H1 (cell line): ENCODE measurements at regions not wholly inside any gene's neighbourhood (a gene's known extent, or its start where the extent isn't known, plus 50 kb on each side); places are given as distances from the start of the nearest gene placed in this dataset.

Source experiments
- CHD2 ChIP-seq: IDR thresholded peaks from 2 replicates; pipeline ENCODE4 v1.6.1; 2012; ENCODE audit warnings: low read length, improper control_type of control experiment
- MAX ChIP-seq: IDR thresholded peaks from 2 replicates; pipeline ENCODE4 v1.6.1; 2012; ENCODE audit warnings: inconsistent platforms
- NRF1 ChIP-seq: IDR thresholded peaks from 2 replicates; pipeline ENCODE4 v1.6.1; 2011; ENCODE audit warnings: mild to moderate bottlenecking, low read depth, low read length, improper control_type of control experiment
- RAD21 ChIP-seq, 2 experiments: IDR thresholded peaks in 1 of 2; conservative IDR thresholded peaks in 1 of 2; 2 replicates each; pipeline ENCODE4 v1.6.1; 2011; ENCODE audit warnings: low read depth in 2 of 2, low read length in 2 of 2, improper control_type of control experiment in 1 of 2, inconsistent platforms in 1 of 2, mild to moderate bottlenecking in 1 of 2, moderate library complexity in 1 of 2
- RBBP5 ChIP-seq: IDR thresholded peaks from 2 replicates; pipeline ENCODE4 v1.7.1; 2012; ENCODE audit warnings: low read depth, mild to moderate bottlenecking, inconsistent platforms, low read length, moderate library complexity, borderline replicate concordance
- SAP30 ChIP-seq: fragments of 300-600 bp; sonication (generic); IDR thresholded peaks from 2 replicates; pipeline ENCODE4 v1.7.1; 2012; ENCODE audit warnings: low read length, moderate library complexity, mild to moderate bottlenecking, inconsistent platforms; ENCODE audit not compliant: insufficient read depth, insufficient replicate concordance
- SIX5 ChIP-seq: IDR thresholded peaks from 2 replicates; pipeline ENCODE4 v1.6.1; 2011; ENCODE audit warnings: mild to moderate bottlenecking, low read depth, low read length

DNA sequence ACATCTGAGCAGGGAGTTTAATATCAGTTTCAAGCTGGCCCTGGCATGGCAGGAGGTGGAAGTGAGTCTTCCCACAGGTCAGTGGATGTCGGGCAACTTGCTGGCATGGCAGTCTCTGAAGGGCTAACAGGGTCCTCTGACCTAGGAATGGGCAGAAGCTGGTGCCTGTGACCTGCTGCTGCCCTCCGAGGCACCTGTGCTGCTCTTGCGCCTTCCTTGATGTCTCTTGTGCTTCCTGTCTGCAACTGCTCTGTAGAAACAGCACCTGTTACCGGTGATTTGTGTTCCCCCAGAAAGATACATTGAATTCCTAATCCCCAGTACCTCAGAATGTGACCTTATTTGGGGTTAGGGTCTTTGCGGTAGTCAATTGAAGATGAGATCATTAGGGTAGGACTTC is 86.5 kb upstream of the SLC22A11 start (continued):
- TF ChIP-seq MAX (no peak), CHD2 (no peak), RBBP5 (no peak), SIX5 (no peak), RAD21 (IDR thresholded peaks at IDR 0.05 in 1 of 2, conservative IDR thresholded peaks at IDR 0.05 in 1 of 2; ENCODE audit: low read depth in 2 of 2, low read length in 2 of 2) (no peak), NRF1 (no peak), SAP30 (no peak)
